Endothelial cell of umbilical vein (primary cell): ENCODE measurements at regions not wholly inside any gene's neighbourhood (a gene's known extent, or its start where the extent isn't known, plus 50 kb on each side); places are given as distances from the start of the nearest gene placed in this dataset.

Experiments used
- BruUV-seq: library from RNA; stranded (reverse); fragments of 400-500 nt; replicated peaks from 2 replicates; lab custom pipeline; 2021; lab: Mats Ljungman, UMichigan
- CTCF ChIA-PET: fragments of 300-600, 350-600 bp; sonication (Branson Sonifier 250); formaldehyde crosslinking; loops from one replicate; lab custom pipeline; 2021; ENCODE audit warnings: antibody characterized with exemption, inconsistent platforms; lab: Charles Lee
- POLR2A ChIA-PET: fragments of 300-600, 350-600 bp; sonication (Branson Sonifier 250); formaldehyde crosslinking; loops from one replicate; lab custom pipeline; 2021; ENCODE audit warnings: antibody characterized with exemption, inconsistent platforms; lab: Charles Lee
- DNase-seq: peaks from one replicate; pipeline ENCODE4 v3.0.0-alpha.2; 2011; ENCODE audit warnings: low read depth, low spot score
- FAIRE-seq: peaks from 2 replicates; lab custom pipeline; 2011; peaks lifted over from hg19 to GRCh38; lab: Jason Lieb, UNC
- H2AFZ ChIP-seq: 2 replicates; pipeline ENCODE4 v1.6.0; 2012; ENCODE audit warnings: low read depth, low read length, control low read depth, inconsistent platforms
- H3K27ac ChIP-seq: 2 replicates; pipeline ENCODE4 v1.5.1; 2011; ENCODE audit warnings: low read depth, mild to moderate bottlenecking, control low read depth, low read length, moderate library complexity; ENCODE audit not compliant: insufficient read depth
- H3K27me3 ChIP-seq, 2 experiments: 2 replicates each; pipeline versions ENCODE4 v1.6.0 to v1.6.1; 2011; ENCODE audit warnings: low read length in 2 of 2, mixed read lengths in 1 of 2; ENCODE audit not compliant: control insufficient read depth in 2 of 2, insufficient read depth in 2 of 2
- H3K36me3 ChIP-seq, 2 experiments: 2 replicates in 1 of 2; 3 replicates in 1 of 2; pipeline ENCODE4 v1.5.1; 2011; ENCODE audit warnings: low read length in 2 of 2, mild to moderate bottlenecking in 1 of 2, moderate library complexity in 1 of 2; ENCODE audit not compliant: control insufficient read depth in 2 of 2, insufficient read depth in 2 of 2; ENCODE audit errors: extremely low read depth in 1 of 2
- H3K4me1 ChIP-seq: 3 replicates; pipeline ENCODE4 v1.5.1; 2011; ENCODE audit warnings: mild to moderate bottlenecking, low read length; ENCODE audit not compliant: control insufficient read depth, insufficient read depth; ENCODE audit errors: extremely low read depth
- H3K4me2 ChIP-seq: 2 replicates; pipeline ENCODE4 v1.6.1; 2011; ENCODE audit warnings: low read length, control low read depth, mixed read lengths; ENCODE audit not compliant: insufficient read depth
- H3K4me3 ChIP-seq, 3 experiments: fragments of 200-600 bp in 1 of 3; sonication (generic), shearing (Covaris generic) in 1 of 3; replicated peaks in 1 of 3; 2 replicates each; pipeline ENCODE4 v1.5.1; 2011 to 2016; ENCODE audit warnings: control low read depth in 3 of 3, low read length in 3 of 3, mild to moderate bottlenecking in 2 of 3, inconsistent platforms in 1 of 3, low read depth in 1 of 3, moderate library complexity in 1 of 3; ENCODE audit not compliant: insufficient read depth in 1 of 3
- H3K79me2 ChIP-seq: 2 replicates; pipeline ENCODE4 v1.6.0; 2012; ENCODE audit warnings: low read length, inconsistent platforms; ENCODE audit not compliant: control insufficient read depth, insufficient read depth
- H3K9ac ChIP-seq: replicated peaks from 2 replicates; pipeline ENCODE3; 2011; ENCODE audit warnings: low read length, control low read depth; ENCODE audit not compliant: insufficient read depth; ENCODE audit errors: extremely low read depth
- H3K9me1 ChIP-seq: replicated peaks from 3 replicates; pipeline ENCODE4 v1.6.0; 2011; ENCODE audit warnings: mild to moderate bottlenecking, low read length; ENCODE audit not compliant: control insufficient read depth, insufficient read depth; ENCODE audit errors: extremely low read depth
- H3K9me3 ChIP-seq: replicated peaks from 2 replicates; pipeline ENCODE4 v1.5.1; 2012; ENCODE audit warnings: low read length, inconsistent platforms; ENCODE audit not compliant: control insufficient read depth, insufficient read depth
- H4K20me1 ChIP-seq: replicated peaks from 2 replicates; pipeline ENCODE3; 2011; ENCODE audit warnings: mild to moderate bottlenecking, low read length; ENCODE audit not compliant: control insufficient read depth, insufficient read depth; ENCODE audit errors: extremely low read depth
- CTCF ChIP-seq, 2 donors: IDR thresholded peaks; 1 replicate in 1 of 2; 2 replicates in 1 of 2; pipeline ENCODE4 v1.5.1; 2011; ENCODE audit warnings: low read length in 2 of 2, mild to moderate bottlenecking in 2 of 2, moderate library complexity in 2 of 2, control low read depth in 1 of 2, inconsistent platforms in 1 of 2, low read depth in 1 of 2; ENCODE audit not compliant: insufficient read depth in 1 of 2; ENCODE audit errors: extremely low read depth in 1 of 2
- EZH2 ChIP-seq: IDR thresholded peaks from 2 replicates; pipeline ENCODE4 v1.6.1; 2012; ENCODE audit warnings: borderline replicate concordance, low read depth, mild to moderate bottlenecking, moderate library complexity, low read length, inconsistent platforms; ENCODE audit not compliant: severe bottlenecking
- FOS ChIP-seq: IDR thresholded peaks from 2 replicates; pipeline ENCODE4 v1.6.1; 2011; ENCODE audit warnings: mild to moderate bottlenecking, low read length, moderate library complexity, borderline replicate concordance; ENCODE audit not compliant: insufficient read depth
- GATA2 ChIP-seq: IDR thresholded peaks from 2 replicates; pipeline ENCODE4 v1.7.0; 2011; ENCODE audit warnings: low read depth, mild to moderate bottlenecking, moderate library complexity, mixed read lengths, low read length; ENCODE audit not compliant: insufficient read length, insufficient read depth
- JUN ChIP-seq: IDR thresholded peaks from 2 replicates; pipeline ENCODE4 v1.6.1; 2011; ENCODE audit warnings: borderline replicate concordance, low read depth; ENCODE audit not compliant: insufficient read length, insufficient read depth
- MAX ChIP-seq: IDR thresholded peaks from 2 replicates; pipeline ENCODE4 v1.6.1; 2011; ENCODE audit not compliant: insufficient read depth, insufficient read length
- MYC ChIP-seq: IDR thresholded peaks from one replicate; pipeline ENCODE4 v1.6.1; 2011; ENCODE audit warnings: mild to moderate bottlenecking, low read depth, low read length
- POLR2A ChIP-seq: IDR thresholded peaks from 2 replicates; pipeline ENCODE4 v1.6.1; 2012; ENCODE audit warnings: low read depth, mild to moderate bottlenecking, control low read depth, low read length
- POLR2AphosphoS5 ChIP-seq: IDR thresholded peaks from 2 replicates; pipeline ENCODE4 v1.6.1; 2012; ENCODE audit warnings: low read depth, mild to moderate bottlenecking, control low read depth, low read length, moderate library complexity; ENCODE audit not compliant: insufficient read depth
- dilution Hi-C: fragments of 300-500 bp; cut with MboI; formaldehyde crosslinking; loops from one replicate; pipeline ENCODE4 v1.15.0; 2019; ENCODE audit warnings: low sequenced_read_pairs; ENCODE audit not compliant: extremely low pct_ligation_motif_present
- intact Hi-C: fragments of 100-400 bp; cut with micrococcal nuclease; formaldehyde crosslinking; loops from one replicate; pipeline ENCODE4 v1.10.0; 2022

GRCh38 chr2:60068755-60069154 lies 484.7 kb downstream of the BCL11A start:
- Histone ChIP-seq H3K79me2 (no peaks in the 10 kb centered on the region), H2AFZ (no peak overlapping the region), H3K9me1 (no peaks in the 10 kb centered on the region), H3K36me3 (no peaks in the 10 kb centered on the region), H3K4me3 (no peak overlapping the region), H3K4me1 (no peaks in the 10 kb centered on the region), H3K27me3 (no peaks in the 10 kb centered on the region), H3K4me2 (no peak overlapping the region), H3K27ac (no peak overlapping the region), H4K20me1 (no peaks in the 10 kb centered on the region), H3K9me3 (peaks cover 3% of the 10 kb centered on the region), H3K9ac (no peak overlapping the region)
- DNase-seq, result no peak
- CTCF ChIA-PET, result no interaction called here
- no peak for FAIRE-seq
- dilution Hi-C loops (no loop called here), intact Hi-C loops (no loop called here)
- POLR2A ChIA-PET, result no interaction called here
- BruUV-seq, result no TSS peak
- TF ChIP-seq GATA2 (no peak), POLR2AphosphoS5 (no peak), EZH2 (no peak), MYC (no peak), JUN (no peak), MAX (no peak), CTCF (IDR thresholded peaks at IDR 0.05; ENCODE audit: extremely low read depth in 1 of 2, insufficient read depth in 1 of 2, low read depth in 1 of 2, low read length in 2 of 2) (no peak), POLR2A (no peak), FOS (no peak)
